Upper lobe of right lung (tissue), 1 donor: ENCODE measurements at regions not wholly inside any gene's neighbourhood (a gene's known extent, or its start where the extent isn't known, plus 50 kb on each side); places are given as distances from the start of the nearest gene placed in this dataset.

Experiments used
- ATAC-seq: fragments of 200-7000 bp; cut with Tn5 transposase; one replicate; pipeline ENCODE4 v1.9.1; 2020; ENCODE audit warnings: mild to moderate bottlenecking, moderate library complexity
- DNase-seq: peaks from one replicate; pipeline ENCODE4 v3.0.0-alpha.2; 2020
- H3K27ac ChIP-seq: fragments of 200-600 bp; one replicate; pipeline ENCODE4 v1.8.0; 2022
- H3K27me3 ChIP-seq: fragments of 200-600 bp; one replicate; pipeline ENCODE4 v1.8.0; 2022; ENCODE audit warnings: mild to moderate bottlenecking
- H3K36me3 ChIP-seq: fragments of 200-600 bp; one replicate; pipeline ENCODE4 v1.8.0; 2022
- H3K4me1 ChIP-seq: fragments of 200-600 bp; one replicate; pipeline ENCODE4 v1.8.0; 2022
- H3K4me3 ChIP-seq: fragments of 200-600 bp; one replicate; pipeline ENCODE4 v1.8.0; 2022; ENCODE audit warnings: mild to moderate bottlenecking
- H3K9me3 ChIP-seq: fragments of 200-600 bp; one replicate; pipeline ENCODE4 v1.8.0; 2022
- CTCF ChIP-seq: fragments of 200-600 bp; IDR thresholded peaks from one replicate; pipeline ENCODE4 v1.8.0; 2022; ENCODE audit warnings: antibody characterized with exemption
- intact Hi-C: fragments of 100-400 bp; cut with DNase I; formaldehyde crosslinking; loops from one replicate; pipeline ENCODE4 v1.11.0; 2022
- donor health status: DM: no; HTN: yes; CAD: no; lungs with severe emphysema.

GRCh38 chr6:1230689-1231605 is 81.0 kb upstream of the FOXQ1 start:
- Histone ChIP-seq H3K4me3 (no peak overlapping the region), H3K9me3 (no peaks in the 10 kb centered on the region), H3K36me3 (no peaks in the 10 kb centered on the region), H3K27me3 (no peaks in the 10 kb centered on the region), H3K4me1 (no peaks in the 10 kb centered on the region), H3K27ac (no peak overlapping the region)
- DNase-seq = no peak
- ATAC-seq = peak; percentile 31
- intact Hi-C loops = no loop called here
- TF ChIP-seq CTCF = no peak

GRCh38 chr6:1230281-1230680 is 81.6 kb upstream of the FOXQ1 start:
- Histone ChIP-seq H3K27ac (no peak overlapping the region), H3K36me3 (no peaks in the 10 kb centered on the region), H3K9me3 (no peaks in the 10 kb centered on the region), H3K4me1 (no peaks in the 10 kb centered on the region), H3K4me3 (no peak overlapping the region), H3K27me3 (no peaks in the 10 kb centered on the region)
- no peak for TF ChIP-seq CTCF
- intact Hi-C loops = no loop called here
- no peak for DNase-seq
- ATAC-seq = no peak

- Histone ChIP-seq H3K4me3 (no peak overlapping the region), H3K27ac (no peak overlapping the region), H3K27me3 (no peaks in the 10 kb centered on the region), H3K36me3 (no peaks in the 10 kb centered on the region), H3K9me3 (no peaks in the 10 kb centered on the region), H3K4me1 (no peaks in the 10 kb centered on the region)
- no peak for ATAC-seq
- intact Hi-C loops = no loop called here
- no peak for TF ChIP-seq CTCF
- DNase-seq = no peak
Observed at GRCh38 chr6:1229808-1230207, 82.1 kb upstream of the FOXQ1 start.

GRCh38 chr6:1229301-1229700 is 82.6 kb upstream of the FOXQ1 start:
- intact Hi-C loops = no loop called here
- Histone ChIP-seq H3K27me3 (no peaks in the 10 kb centered on the region), H3K9me3 (no peaks in the 10 kb centered on the region), H3K4me1 (no peaks in the 10 kb centered on the region), H3K4me3 (no peak overlapping the region), H3K27ac (no peak overlapping the region), H3K36me3 (no peaks in the 10 kb centered on the region)
- TF ChIP-seq CTCF = no peak
- ATAC-seq (no peak), DNase-seq (no peak)

- Histone ChIP-seq H3K36me3 (no peaks in the 10 kb centered on the region), H3K4me1 (no peaks in the 10 kb centered on the region), H3K4me3 (no peak overlapping the region), H3K9me3 (no peaks in the 10 kb centered on the region), H3K27me3 (no peaks in the 10 kb centered on the region), H3K27ac (no peak overlapping the region)
- intact Hi-C loops = no loop called here
- ATAC-seq (peak; percentile 43), DNase-seq (no peak)
- TF ChIP-seq CTCF = no peak
Observed at GRCh38 chr6:1228754-1229191, 83.1 kb upstream of the FOXQ1 start.
